HT1080 (cell line): ENCODE measurements at regions not wholly inside any gene's neighbourhood (a gene's known extent, or its start where the extent isn't known, plus 50 kb on each side); places are given as distances from the start of the nearest gene placed in this dataset.
"Not testable (repeated sequence)": the region's sequence is repeated elsewhere in the genome, so short reads cannot be mapped to it uniquely, and the experiment has no call there.

Experiments used
- DNase-seq: peaks from one replicate; pipeline ENCODE4 v3.0.0-alpha.2; 2015; ENCODE audit warnings: low read depth

DNA sequence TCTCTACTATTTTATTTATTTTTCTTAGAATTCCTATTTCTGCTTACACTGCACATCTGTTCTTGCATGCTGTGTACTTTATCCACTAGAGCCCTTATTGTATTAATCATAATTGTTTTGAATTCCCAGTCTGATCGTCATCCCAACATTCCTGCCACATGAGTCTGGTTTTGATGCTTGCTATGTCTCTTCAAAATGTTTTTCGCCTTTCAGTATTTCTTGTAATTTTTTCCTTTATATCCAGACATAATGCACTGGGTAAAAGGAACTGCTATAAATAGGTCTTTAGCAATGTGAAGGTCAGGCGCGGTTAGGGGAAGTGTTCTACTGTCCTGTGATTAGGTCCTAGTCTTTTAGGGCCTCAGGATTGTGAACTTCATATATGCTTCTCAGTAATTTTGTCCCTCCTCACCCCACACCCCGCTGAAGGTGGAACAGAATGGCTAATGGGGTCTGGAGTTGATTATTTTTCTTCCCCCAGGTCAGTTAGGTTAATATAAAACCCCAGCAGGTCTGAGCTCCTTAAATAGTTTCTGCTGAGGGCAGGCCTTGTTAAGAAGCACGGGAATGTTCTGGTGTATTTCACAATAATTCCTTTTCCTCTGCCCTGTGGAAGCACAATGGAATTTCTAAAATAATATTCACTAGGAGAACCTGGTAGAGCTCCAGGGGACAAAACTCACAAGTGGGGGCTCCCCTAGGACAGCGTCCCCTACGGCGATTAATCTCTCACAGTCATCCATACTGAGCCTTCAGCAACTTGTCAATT lies 146.6 kb upstream of the TUT7 start:
- peak; percentile 71 for DNase-seq

DNA sequence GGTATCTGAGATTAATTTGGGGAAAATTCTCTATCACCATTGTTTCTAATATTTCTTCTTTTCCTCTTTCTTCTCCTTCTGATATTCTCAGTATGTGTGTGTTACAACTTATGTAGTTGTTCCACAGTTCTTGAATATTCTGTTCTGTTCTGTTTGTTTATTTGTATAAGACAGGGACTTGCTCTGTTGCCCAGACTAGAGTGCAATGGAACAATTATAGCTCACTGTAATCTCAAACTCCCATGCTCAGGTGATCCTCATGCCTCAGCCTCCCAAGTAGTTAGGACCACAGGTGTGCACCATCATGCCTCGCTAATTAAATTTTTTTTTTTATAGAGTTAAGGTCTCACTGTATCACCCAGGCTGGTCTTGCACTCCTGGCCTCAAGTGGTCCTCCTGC lies 145.8 kb upstream of the TUT7 start:
- DNase-seq, result no peak

DNA sequence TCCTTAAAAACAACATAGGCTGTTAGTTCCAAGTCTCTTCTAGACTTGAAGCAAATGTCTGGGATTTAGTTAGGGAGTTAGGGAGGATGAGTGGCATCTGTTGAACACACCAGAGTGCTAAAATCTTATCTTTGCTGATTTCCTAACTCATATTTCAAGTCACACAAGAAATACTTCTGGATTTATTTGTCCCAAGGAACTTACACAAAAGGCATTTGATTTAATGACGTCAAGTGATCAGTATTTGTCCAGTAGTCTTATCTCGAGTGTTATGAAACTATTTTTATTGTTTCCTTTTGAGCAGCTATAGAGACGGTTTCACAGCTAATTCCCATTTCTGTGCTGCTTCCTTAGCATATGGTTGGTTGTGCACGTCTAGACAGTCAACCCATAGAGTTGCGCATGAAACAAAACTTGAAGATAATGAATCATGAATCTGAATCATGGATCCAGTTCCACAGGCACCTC lies 140.5 kb upstream of the TUT7 start:
- peak; percentile 36 for DNase-seq

DNA sequence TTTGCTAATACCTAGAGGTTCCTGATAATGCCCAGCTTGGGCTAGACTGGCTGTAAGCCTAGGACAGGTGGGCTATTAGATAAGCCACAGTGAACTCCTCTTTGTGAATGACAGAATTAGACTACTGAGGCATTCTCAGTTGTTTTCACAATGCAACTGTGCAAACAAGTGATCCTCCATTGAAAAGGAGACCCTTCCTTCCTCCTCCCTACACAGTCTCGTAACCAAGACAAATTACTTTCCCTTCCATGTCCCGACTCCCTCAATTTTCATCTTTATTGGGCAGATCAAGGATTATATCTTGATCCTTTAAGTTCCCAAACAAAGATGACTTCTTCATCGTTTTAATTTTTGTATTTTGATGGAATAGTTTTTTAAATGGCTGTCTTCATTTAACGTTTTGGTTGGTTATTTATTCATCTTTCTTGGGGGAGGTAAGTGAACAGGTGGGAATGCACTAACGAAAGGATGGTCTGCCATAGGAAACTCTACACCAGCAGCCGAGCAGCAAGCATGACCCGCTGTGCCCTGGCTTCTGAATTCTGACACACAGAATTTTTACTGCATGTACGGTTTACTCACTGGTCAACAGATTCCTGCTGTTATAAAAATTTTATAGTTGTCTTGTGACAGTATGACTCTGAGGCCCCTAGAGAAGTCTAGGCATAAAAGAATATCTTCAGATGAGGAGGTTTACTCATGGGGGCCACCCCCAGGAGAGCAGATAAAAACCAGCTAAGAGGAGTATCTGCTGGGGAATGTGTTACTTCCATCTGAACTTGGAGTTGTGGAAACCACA lies 137.5 kb upstream of the TUT7 start:
- DNase-seq, result no peak

DNA sequence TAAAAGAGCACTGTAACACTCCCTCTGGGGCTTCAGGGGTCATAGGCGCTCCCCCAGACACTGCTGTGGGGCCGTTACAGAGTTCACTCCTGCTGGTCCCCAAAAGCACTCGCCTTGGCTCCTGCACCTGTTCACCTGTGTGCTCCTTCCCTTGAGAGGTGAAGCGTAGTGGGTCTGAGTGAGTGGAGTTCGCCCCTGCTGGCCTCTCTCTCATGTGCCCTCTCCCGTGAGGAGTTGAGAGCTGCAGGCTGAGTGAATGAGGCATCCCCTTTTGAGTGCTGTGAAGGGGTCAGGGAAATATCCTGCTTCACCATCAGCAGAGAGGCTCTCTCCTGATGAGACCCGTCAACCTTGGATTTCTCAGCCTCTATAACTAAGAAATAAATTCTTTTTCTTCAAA lies 134.6 kb upstream of the TUT7 start:
- DNase-seq, result no peak

DNA sequence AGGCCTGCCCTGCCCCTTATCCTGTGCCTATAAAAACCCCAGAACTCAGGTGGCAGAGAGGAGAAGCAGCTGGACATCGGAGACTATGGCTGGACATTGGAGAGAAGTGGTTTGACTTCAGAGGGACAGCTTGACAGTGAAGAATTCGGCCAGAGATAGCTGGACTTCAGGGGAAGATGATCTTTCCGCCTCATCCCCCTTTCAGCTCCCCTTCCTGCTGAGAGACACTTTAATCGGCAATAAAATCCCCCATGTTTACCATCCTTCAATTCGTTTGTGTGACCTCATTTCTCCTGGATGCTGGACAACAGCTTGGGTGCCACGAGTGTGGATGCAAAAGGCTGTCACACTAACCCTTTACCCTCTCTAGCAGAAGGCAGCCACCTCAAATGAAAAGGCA lies 134.1 kb upstream of the TUT7 start:
- DNase-seq, result no peak

DNA sequence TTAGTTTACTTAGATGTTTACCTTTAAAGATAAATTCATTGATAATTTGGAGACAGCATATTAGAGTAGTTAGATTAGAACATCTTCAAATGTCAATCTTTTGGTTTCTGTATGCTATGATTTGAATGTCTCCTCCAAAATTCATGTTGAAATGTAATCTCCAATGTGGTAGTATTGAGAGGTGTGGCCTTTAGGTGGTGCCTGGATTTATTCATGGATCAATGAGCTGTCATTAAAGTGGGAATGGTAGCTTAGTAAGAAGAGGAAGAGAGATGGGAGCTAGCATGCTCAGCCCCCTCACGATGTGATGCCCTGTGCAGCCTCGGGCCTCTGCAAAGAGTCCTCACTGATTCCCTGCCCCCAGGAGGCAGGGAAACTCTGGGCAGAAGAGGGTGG lies 133.6 kb upstream of the TUT7 start:
- no peak for DNase-seq

DNA sequence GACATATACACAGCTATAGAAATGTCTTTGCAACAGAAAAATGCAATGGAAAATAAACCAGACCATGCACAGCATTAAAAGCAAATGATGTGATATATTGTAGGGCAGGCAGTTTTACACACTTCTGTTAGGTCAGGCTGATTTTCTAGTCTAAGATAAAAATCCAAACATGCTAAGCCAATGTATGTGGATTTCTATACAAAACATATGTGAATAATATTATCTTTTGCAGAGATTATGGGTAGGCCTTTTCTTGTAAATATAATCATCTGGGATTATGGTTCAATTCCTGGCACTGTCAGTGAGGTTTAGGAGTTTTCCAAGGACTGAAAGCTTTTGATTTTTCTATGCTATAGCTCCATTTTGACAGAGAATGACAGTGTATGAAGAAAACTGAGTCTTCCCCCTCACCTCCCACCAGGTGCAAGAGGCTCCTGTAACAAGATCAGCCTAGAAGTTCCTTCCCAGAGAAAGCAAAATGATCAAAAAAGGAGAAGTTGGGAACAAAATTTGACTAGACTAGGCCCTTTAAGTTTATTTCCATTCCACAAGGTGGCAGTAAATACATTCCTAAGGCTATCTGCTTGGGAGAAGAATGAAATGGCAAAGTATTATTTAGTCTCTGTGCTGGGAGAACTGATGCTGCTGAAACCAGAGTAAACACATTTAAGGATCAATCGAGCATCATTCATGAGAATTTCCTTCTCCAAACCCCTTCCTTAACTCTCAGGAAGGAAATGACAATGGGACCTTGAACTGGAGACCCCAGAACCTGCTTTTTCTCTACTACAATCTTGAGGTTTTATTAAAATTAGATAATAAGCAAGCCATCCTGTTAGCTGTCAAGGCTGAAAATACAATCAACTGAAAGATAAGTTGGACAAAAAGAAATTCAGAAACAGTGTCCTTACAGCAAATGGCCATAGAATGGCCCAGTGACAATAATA lies 133.0 kb upstream of the TUT7 start:
- DNase-seq, result peak; percentile 23

DNA sequence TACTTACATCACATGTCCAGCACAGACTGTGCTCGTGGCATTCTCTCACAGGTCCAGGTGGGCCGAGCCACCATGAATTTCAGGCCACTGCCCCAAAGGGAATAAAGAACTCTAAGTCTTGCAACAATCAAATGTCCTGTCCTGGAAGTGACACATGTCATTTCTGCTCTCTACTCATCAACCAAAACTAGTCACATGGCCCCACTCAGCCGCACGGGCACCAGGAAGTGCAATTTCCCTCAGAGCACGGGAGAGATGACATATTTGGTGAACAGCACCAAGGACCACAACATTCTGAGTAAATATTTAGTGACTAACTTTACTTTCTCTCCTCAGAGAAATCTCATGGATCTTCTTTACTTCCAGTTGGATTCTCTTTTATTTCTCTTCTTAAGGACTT lies 131.1 kb upstream of the TUT7 start:
- DNase-seq, result peak; percentile 8

DNA sequence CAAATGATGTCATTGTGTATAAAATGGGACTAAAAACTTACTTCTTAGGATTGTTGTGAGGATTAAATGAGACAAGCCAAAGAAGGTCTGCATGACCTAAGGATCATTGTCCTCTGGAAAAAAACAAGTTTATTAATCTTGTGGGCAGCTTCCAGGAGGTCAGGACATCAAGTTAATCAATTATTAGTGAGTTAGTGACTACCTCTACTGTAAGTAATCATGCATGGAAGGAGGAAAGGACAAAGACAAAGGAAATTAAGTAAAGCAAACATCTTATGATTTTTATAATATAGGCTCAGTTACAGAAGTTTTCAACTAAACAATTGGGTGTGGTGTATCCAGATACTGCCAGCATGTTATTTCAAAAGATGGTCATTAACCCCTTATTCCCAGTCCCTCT lies 129.3 kb upstream of the TUT7 start:
- no peak for DNase-seq

DNA sequence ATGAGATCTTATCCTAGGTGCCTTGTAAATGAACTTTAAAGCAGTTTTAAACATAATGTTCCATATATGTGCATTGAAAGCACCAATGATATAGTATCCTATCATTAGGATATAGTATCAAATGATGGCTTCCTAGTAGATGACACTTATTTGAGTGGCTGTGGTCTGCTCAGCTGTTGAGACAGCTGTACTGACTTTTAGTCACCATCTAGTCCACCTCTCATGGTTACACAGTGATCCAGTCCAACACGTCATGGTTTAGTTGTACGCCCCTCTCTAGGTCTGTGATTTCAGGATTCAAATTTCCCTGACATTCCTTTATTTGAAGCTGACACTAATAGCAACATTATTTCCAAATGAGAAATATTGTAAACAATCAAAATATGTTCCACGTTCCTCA lies 127.3 kb upstream of the TUT7 start:
- DNase-seq, result no peak

DNA sequence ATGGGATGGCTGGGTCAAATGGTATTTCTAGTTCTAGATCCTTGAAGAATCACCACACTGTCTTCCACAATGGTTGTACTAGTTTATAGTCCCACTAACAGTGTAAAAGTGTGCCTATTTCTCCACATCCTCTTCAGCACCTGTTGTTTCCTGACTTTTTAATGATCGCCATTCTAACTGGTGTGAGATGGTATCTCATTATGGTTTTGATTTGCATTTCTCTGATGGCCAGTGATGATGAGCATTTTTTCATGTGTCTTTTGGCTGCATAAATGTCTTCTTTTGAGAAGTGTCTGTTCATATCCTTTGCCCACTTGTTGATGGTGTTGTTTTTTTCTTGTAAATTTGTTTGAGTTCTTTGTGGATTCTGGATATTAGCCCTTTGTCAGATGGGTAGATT lies 121.0 kb upstream of the TUT7 start:
- DNase-seq, result not testable (repeated sequence)

DNA sequence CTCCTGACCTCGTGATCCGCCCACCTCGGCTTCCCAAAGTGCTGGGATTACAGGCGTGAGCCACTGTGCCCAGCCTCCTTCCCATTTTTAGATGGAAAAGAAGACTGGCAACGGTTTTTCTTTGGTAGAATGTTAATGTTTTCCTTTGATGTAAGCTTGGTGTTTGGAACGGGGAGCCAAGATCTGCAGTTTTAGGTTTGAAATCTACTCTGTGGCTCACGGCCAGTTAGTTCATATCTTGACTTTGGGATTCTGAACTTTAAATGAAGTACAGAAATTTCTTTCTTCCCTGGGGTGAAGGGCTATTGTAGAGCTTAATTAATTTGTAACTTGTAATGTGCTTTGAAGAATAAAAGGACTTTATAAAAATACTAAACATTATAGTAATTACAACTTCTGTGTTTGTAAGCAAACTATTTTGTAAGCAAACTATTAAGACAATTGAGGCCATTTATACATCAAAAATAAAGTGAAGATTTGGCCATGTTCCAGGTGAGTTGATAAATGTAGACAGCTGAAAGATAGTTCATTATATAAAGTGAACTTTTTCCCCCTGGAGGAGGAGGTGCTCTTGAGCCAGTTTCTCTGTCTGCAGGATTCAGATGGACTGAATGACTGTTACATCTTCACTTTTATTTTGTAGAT lies 117.1 kb upstream of the TUT7 start:
- DNase-seq, result no peak

DNA sequence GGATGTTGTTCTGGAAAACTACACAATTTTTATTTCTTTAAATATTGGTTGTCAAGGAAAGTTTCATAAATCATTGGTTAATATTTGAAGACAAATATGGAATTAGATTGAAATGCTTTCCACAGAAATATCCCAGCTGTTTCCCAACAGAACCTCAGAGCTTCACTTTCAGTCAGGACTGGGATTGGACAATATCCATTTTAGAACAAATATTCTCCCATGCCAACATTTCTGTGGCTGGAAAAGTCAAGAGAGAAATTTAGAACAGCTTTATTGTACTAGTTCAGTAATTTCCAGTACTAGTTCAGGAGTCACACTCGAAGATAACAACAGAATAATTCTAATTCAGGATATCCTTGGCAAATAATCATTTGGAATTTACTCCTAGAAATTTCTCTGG lies 116.1 kb upstream of the TUT7 start:
- DNase-seq, result no peak

DNA sequence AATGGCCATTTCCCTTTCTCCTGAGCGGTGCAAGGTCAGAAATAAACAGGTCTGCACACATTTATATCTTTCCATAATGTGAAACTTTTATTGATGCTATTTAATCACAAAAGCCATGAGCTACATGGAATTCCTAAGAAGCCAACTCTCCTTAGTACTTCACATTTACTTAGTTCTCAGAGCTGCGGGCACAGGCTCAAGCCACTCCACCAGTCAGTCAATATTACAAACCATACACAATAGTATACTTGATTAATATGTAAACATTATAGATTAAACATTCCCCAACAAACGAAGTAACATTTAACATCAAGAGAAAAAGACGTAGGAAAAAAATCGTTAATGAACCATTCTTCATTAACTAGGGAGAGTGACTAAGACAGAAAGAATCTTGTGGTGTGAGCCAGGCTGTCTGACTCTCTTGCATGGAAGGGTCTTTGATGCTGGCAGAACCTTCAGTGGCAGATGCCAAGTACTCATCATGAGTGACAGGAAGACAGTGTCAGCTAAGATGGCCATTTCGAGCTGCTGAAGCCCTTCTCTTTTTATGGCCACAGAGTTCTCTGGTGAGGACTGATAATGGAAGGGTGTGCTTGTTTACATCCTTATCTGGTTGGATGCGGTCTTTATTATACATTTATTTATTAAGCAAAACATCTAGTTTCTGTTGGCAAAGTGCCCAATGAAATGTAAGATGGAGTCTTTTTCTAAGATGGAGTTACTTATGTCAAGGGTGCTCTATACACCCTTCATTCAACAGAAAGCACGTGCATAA lies 115.5 kb upstream of the TUT7 start:
- no peak for DNase-seq

DNA sequence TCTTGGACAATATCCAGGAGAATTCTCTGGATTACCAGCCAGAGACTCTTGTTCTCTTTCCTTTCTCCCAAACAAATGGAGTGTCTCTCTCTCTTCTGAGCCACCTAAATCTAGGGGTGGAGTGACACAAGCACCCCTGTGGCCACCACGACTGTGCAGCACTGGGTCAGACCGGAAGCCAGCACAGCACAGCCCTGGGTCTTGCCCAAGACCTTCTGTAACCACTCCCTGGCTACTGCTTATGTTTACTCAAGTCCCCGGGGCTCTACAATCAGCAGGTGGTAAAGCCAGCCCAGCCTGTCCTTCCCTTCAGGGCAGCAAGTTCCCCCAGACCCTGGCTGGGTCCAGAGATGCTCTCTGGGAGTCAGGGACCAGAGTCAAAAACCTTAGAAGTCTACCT lies 110.0 kb upstream of the TUT7 start:
- DNase-seq, result no peak

DNA sequence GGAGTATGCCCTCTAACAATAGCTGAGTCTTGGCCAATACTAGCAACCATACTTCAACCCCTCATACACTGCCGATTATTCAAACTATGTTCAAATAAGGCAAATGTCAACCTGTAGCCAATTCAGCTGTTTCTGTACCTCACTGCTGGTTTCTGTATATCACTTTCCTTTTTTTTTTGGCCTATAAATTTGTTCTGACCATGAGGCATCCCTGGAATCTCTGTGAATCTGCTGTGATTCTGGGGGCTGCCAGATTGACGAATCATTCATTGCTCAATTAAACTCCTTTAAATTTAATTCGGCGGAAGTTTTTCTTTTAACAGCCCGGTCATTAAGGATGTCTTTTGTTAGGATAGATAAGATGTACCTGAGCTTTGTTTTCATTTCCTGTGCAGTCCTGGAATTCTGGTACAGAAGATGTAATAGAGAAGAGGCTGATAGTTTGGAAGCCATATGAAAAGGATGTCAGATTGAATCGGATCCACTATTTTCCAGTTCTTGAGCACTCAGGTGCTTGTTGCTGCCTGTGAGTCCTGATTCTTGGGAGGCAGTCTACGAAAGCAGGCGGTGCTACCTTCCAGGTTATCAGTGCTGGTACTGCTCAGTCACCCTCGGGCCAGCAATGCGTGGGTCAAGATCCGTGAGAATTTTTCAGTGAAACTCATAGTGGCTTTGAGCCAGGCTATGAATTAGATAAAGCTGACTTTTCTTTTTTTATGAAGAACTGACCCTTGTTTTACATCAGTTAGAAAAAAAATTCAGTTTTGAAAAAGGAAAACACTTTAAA lies 106.2 kb upstream of the TUT7 start:
- DNase-seq, result no peak

DNA sequence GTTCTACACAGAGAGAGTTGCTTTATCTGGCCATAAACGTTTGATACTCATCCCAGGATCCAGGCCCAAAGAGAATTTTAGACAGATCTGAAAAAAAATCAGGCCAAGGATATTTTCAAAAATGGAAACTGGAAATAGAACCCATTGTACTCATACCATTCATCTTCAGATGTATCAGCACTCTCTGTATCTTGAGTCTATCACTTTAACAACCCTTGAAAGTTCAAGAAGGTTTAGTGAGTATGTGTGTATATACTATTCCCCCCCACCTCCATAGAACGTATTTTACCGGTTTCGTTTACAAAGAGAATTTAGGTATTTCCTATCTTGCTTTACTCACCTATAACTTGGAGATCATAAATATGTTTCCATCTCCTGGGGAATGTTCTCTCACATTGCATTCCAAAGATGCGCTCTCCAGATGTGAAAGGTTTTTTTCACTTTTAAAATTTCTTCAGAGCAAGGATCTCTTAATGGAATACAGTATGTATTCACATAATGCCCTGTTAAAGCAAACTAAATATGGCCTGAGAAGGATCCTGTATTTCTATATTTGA lies 105.5 kb upstream of the TUT7 start:
- DNase-seq, result no peak

DNA sequence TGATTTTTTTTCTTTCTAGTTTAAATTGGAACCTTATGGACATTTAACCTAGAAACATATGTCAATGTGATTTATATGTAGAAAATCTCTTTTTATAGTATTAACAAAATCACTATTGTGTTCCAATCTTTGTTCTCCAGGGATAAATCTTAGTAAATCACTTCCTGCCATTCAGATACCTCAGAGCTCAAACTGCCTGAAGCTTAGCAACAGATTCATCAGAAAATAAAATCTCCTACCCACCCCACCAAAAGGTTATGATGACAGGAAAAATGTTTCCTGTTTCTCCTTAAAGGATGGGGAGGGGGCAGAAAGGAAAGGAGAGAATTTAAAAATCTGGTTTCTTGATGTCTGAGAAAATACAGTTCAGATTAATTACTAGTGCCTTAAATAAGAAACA lies 105.0 kb upstream of the TUT7 start:
- no peak for DNase-seq
